IMR-90 (cell line): ENCODE measurements at regions not wholly inside any gene's neighbourhood (a gene's known extent, or its start where the extent isn't known, plus 50 kb on each side); places are given as distances from the start of the nearest gene placed in this dataset.

ENCODE experiments used
- ATAC-seq: fragments of 200-7000 bp; cut with Tn5 transposase; 2 replicates; pipeline ENCODE4 v1.9.1; 2020; ENCODE audit warnings: low read depth, mild to moderate bottlenecking, moderate library complexity
- BruUV-seq: library from RNA; stranded (reverse); fragments of 400-500 nt; replicated peaks from 2 replicates; lab custom pipeline; 2021; lab: Mats Ljungman, UMichigan
- CTCF ChIA-PET: fragments of 300-600 bp; formaldehyde crosslinking; extraction: SDS; loops from one replicate; lab custom pipeline; 2021; ENCODE audit warnings: antibody characterized with exemption; lab: Yijun Ruan, JAX
- POLR2A ChIA-PET: fragments of 300-600 bp; sonication (Branson Sonifier 250); formaldehyde crosslinking; loops from one replicate; lab custom pipeline; 2022; ENCODE audit warnings: antibody characterized with exemption; ENCODE audit not compliant: unreplicated experiment; lab: Charles Lee
- DNase-seq: peaks from one replicate; pipeline ENCODE4 v3.0.0; 2013
- H2AFZ ChIP-seq: replicated peaks from 2 replicates; pipeline ENCODE3; 2013; ENCODE audit warnings: low read length, mild to moderate bottlenecking; ENCODE audit not compliant: poor library complexity
- H2AK5ac ChIP-seq: 2 replicates; pipeline ENCODE4 v1.6.1; 2013; ENCODE audit warnings: low read depth, low read length, inconsistent platforms
- H2AK9ac ChIP-seq: replicated peaks from 2 replicates; pipeline ENCODE3; 2013; ENCODE audit warnings: mild to moderate bottlenecking, low read depth, low read length, moderate library complexity; ENCODE audit not compliant: poor library complexity
- H2BK120ac ChIP-seq: 2 replicates; pipeline ENCODE4 v1.6.1; 2013; ENCODE audit warnings: low read depth, low read length, inconsistent platforms
- H2BK15ac ChIP-seq: 3 replicates; pipeline ENCODE4 v1.6.1; 2013; ENCODE audit warnings: low read depth, low read length, inconsistent platforms
- H2BK20ac ChIP-seq: 2 replicates; pipeline ENCODE4 v1.6.1; 2013; ENCODE audit warnings: low read depth, mild to moderate bottlenecking, inconsistent platforms, low read length, moderate library complexity
- H2BK5ac ChIP-seq: 2 replicates; pipeline ENCODE4 v1.6.1; 2013; ENCODE audit warnings: mild to moderate bottlenecking, low read depth, low read length, inconsistent platforms; ENCODE audit not compliant: poor library complexity, severe bottlenecking
- H3K14ac ChIP-seq: replicated peaks from 2 replicates; pipeline ENCODE4 v1.6.1; 2013; ENCODE audit warnings: low read depth, low read length, inconsistent platforms
- H3K18ac ChIP-seq: 2 replicates; pipeline ENCODE4 v1.6.1; 2013; ENCODE audit warnings: low read depth, low read length, control low read depth
- H3K23ac ChIP-seq: 2 replicates; pipeline ENCODE4 v1.6.1; 2013; ENCODE audit warnings: low read depth, low read length, inconsistent platforms
- H3K27ac ChIP-seq: 2 replicates; pipeline ENCODE4 v1.5.1; 2013; ENCODE audit warnings: mild to moderate bottlenecking, control low read depth, low read length; ENCODE audit not compliant: insufficient read depth
- H3K27me3 ChIP-seq: 2 replicates; pipeline ENCODE4 v1.6.1; 2013; ENCODE audit warnings: low read length; ENCODE audit not compliant: control insufficient read depth, insufficient read depth
- H3K36me3 ChIP-seq: 2 replicates; pipeline ENCODE4 v1.6.1; 2013; ENCODE audit warnings: low read length, mixed read lengths; ENCODE audit not compliant: control insufficient read depth, insufficient read depth
- H3K4ac ChIP-seq: 2 replicates; pipeline ENCODE4 v1.6.1; 2013; ENCODE audit warnings: low read depth, low read length, inconsistent platforms
- H3K4me1 ChIP-seq: 2 replicates; pipeline ENCODE4 v1.6.1; 2013; ENCODE audit warnings: low read length, mixed read lengths; ENCODE audit not compliant: control insufficient read depth, insufficient read depth
- H3K4me2 ChIP-seq: 2 replicates; pipeline ENCODE4 v1.6.1; 2013; ENCODE audit warnings: low read depth, mild to moderate bottlenecking, control low read depth, low read length, moderate library complexity
- H3K4me3 ChIP-seq: 2 replicates; pipeline ENCODE4 v1.5.1; 2013; ENCODE audit warnings: low read depth, mild to moderate bottlenecking, control low read depth, low read length, moderate library complexity; ENCODE audit not compliant: insufficient read depth
- H3K56ac ChIP-seq: 2 replicates; pipeline ENCODE4 v1.6.1; 2013; ENCODE audit warnings: low read length, inconsistent platforms; ENCODE audit not compliant: insufficient read depth; ENCODE audit errors: extremely low read depth
- H3K79me1 ChIP-seq, 2 experiments: 2 replicates each; pipeline ENCODE4 v1.6.1; 2013; ENCODE audit warnings: low read length in 2 of 2, inconsistent platforms in 1 of 2, low read depth in 1 of 2
- H3K9ac ChIP-seq: 2 replicates; pipeline ENCODE4 v1.6.1; 2013; ENCODE audit warnings: low read depth, low read length, control low read depth
- H3K9me1 ChIP-seq: 2 replicates; pipeline ENCODE4 v1.6.1; 2013; ENCODE audit warnings: low read length, inconsistent platforms; ENCODE audit not compliant: insufficient read depth
- H3K9me3 ChIP-seq: 2 replicates; pipeline ENCODE4 v1.6.1; 2013; ENCODE audit warnings: low read length; ENCODE audit not compliant: control insufficient read depth, insufficient read depth
- H4K20me1 ChIP-seq: 2 replicates; pipeline ENCODE4 v1.6.1; 2013; ENCODE audit warnings: low read length, inconsistent platforms; ENCODE audit not compliant: insufficient read depth
- H4K5ac ChIP-seq: 2 replicates; pipeline ENCODE4 v1.6.1; 2013; ENCODE audit warnings: mild to moderate bottlenecking, low read depth, low read length, control low read depth
- H4K8ac ChIP-seq, 2 experiments: 2 replicates each; pipeline ENCODE4 v1.6.1; 2013; ENCODE audit warnings: low read depth in 2 of 2, low read length in 2 of 2, control low read depth in 1 of 2, inconsistent platforms in 1 of 2
- H4K91ac ChIP-seq: 2 replicates; pipeline ENCODE4 v1.6.1; 2013; ENCODE audit warnings: low read depth, low read length, inconsistent platforms; ENCODE audit not compliant: insufficient read depth
- BHLHE40 ChIP-seq: fragments of 150-350 bp; IDR thresholded peaks from 2 replicates; pipeline ENCODE4 v1.6.1; 2016; ENCODE audit warnings: mild to moderate bottlenecking, low read depth, low read length
- CTCF ChIP-seq: conservative IDR thresholded peaks from 2 replicates; pipeline ENCODE4 v1.5.1; 2012; ENCODE audit warnings: mild to moderate bottlenecking, low read depth, low read length, improper control_type of control experiment
- FOS ChIP-seq: fragments of 150-350 bp; IDR thresholded peaks from 2 replicates; pipeline ENCODE4 v1.6.1; 2016; ENCODE audit warnings: low read depth, low read length
- MAFK ChIP-seq: IDR thresholded peaks from 2 replicates; pipeline ENCODE4 v1.6.1; 2012; ENCODE audit warnings: low read depth, low read length, improper control_type of control experiment
- RFX5 ChIP-seq: IDR thresholded peaks from 2 replicates; pipeline ENCODE4 v1.8.0; 2012; ENCODE audit warnings: low read depth, mild to moderate bottlenecking, low read length, moderate library complexity
- WGBS, 2 experiments: methylation state at CpG; one replicate each; pipeline versions ENCODE4 v1.1.5 to v1.1.7; 2013; ENCODE audit warnings: missing lambda C conversion rate in 2 of 2; ENCODE audit not compliant: insufficient read length in 1 of 2; ENCODE audit errors: extremely low coverage in 2 of 2; 5-methylcytosine and 5-hydroxymethylcytosine counted together
- dilution Hi-C: fragments of 300-500 bp; cut with HindIII; formaldehyde crosslinking; loops from one replicate; pipeline ENCODE4 v1.14.3; 2018; ENCODE audit warnings: low sequenced_read_pairs; ENCODE audit not compliant: unreplicated experiment
- in situ Hi-C: fragments of 300-500 bp; cut with MboI; formaldehyde crosslinking; loops from 3 replicates; pipeline ENCODE4 v1.14.3; 2019; ENCODE audit warnings: low sequenced_read_pairs, inconsistent platforms, mixed read lengths
- intact Hi-C: fragments of 100-400 bp; cut with micrococcal nuclease; formaldehyde crosslinking; loops from 2 replicates; pipeline ENCODE4 v1.10.0; 2022

GRCh38 chr19:28022506-28022905 is 1190.4 kb downstream of the UQCRFS1 start:
- in situ Hi-C loops = no loop called here
- TF ChIP-seq MAFK = no peak
- TF ChIP-seq FOS = no peak
- no peak for TF ChIP-seq BHLHE40
- TF ChIP-seq RFX5 = no peak
- no peak for TF ChIP-seq CTCF
- Histone ChIP-seq H3K18ac (no peak overlapping the region), H3K14ac (no peak overlapping the region), H4K5ac (no peak overlapping the region), H3K27me3 (no peaks in the 10 kb centered on the region), H3K23ac (no peak overlapping the region), H2BK5ac (no peak overlapping the region), H4K20me1 (no peaks in the 10 kb centered on the region), H4K8ac (no peak overlapping the region), H3K4me2 (no peak overlapping the region), H3K56ac (no peak overlapping the region), H3K36me3 (no peaks in the 10 kb centered on the region), H2BK20ac (no peak overlapping the region), H2AFZ (no peak overlapping the region), H3K4me1 (no peaks in the 10 kb centered on the region), H2BK15ac (no peak overlapping the region), H2BK120ac (no peak overlapping the region), H3K9me3 (peaks cover 22% of the 10 kb centered on the region; the same call in 1 of the 2 replicates), H4K91ac (no peak overlapping the region), H3K9ac (no peak overlapping the region), H2AK5ac (no peak overlapping the region), H3K79me1 (no peaks in the 10 kb centered on the region), H3K4ac (no peak overlapping the region), H3K27ac (no peak overlapping the region), H3K4me3 (no peak overlapping the region), H2AK9ac (no peak overlapping the region), H3K9me1 (no peaks in the 10 kb centered on the region)
- ChIA-PET CTCF (no interaction called here), POLR2A (no interaction called here)
- no TSS peak for BruUV-seq
- no CpG with 5 or more reads among the region's 7 CpGs for WGBS, 2 experiments
- intact Hi-C loops = no loop called here
- DNase-seq (no peak), ATAC-seq (no peak)
- dilution Hi-C loops = no loop called here
